SK-N-SH treated with all-trans-retinoic acid at 6 μM for 48 hours (cell line): ENCODE measurements at regions not wholly inside any gene's neighbourhood (a gene's known extent, or its start where the extent isn't known, plus 50 kb on each side); places are given as distances from the start of the nearest gene placed in this dataset.

Experiments used
- ATAC-seq: fragments of 200-7000 bp; cut with Tn5 transposase; 3 replicates; pipeline ENCODE4 v1.9.1; 2020; ENCODE audit warnings: mild to moderate bottlenecking, moderate library complexity
- ARNTL ChIP-seq: fragments of 450-650 bp; formaldehyde crosslinking; IDR thresholded peaks from 2 replicates; pipeline ENCODE4 v1.5.0; 2020; ENCODE audit warnings: low read depth, mild to moderate bottlenecking, moderate library complexity, borderline replicate concordance
- BACH2 ChIP-seq: fragments of 250-450 bp; sonication (Bioruptor Pico); IDR thresholded peaks from 2 replicates; pipeline ENCODE4 v1.9.0; 2021; ENCODE audit warnings: mild to moderate bottlenecking, borderline replicate concordance
- CSDC2 ChIP-seq: fragments of 250-450 bp; sonication (Bioruptor Pico); IDR thresholded peaks from 2 replicates; pipeline ENCODE4 v1.5.0; 2020; ENCODE audit warnings: mild to moderate bottlenecking, moderate library complexity
- CSRNP3 ChIP-seq: fragments of 250-450 bp; sonication (Bioruptor Pico); IDR thresholded peaks from 2 replicates; pipeline ENCODE4 v1.5.1; 2021; ENCODE audit warnings: mild to moderate bottlenecking, moderate library complexity
- ESRRG ChIP-seq: fragments of 250-450 bp; sonication (Bioruptor Pico); IDR thresholded peaks from 2 replicates; pipeline ENCODE4 v1.6.1; 2021; ENCODE audit warnings: mild to moderate bottlenecking
- GLIS3 ChIP-seq: fragments of 250-450 bp; sonication (Bioruptor Pico); IDR thresholded peaks from 2 replicates; pipeline ENCODE4 v1.5.0; 2020; ENCODE audit warnings: mild to moderate bottlenecking, moderate library complexity
- OSR1 ChIP-seq: fragments of 250-450 bp; sonication (Bioruptor Pico); IDR thresholded peaks from 2 replicates; pipeline ENCODE4 v1.8.0; 2022; ENCODE audit warnings: moderate library complexity, mild to moderate bottlenecking, inconsistent platforms
- PATZ1 ChIP-seq: fragments of 250-450 bp; sonication (Bioruptor Pico); IDR thresholded peaks from 2 replicates; pipeline ENCODE4 v1.8.0; 2020; ENCODE audit warnings: mild to moderate bottlenecking, moderate library complexity, borderline replicate concordance
- POU6F1 ChIP-seq: fragments of 250-450 bp; sonication (Bioruptor Pico); IDR thresholded peaks from 2 replicates; pipeline ENCODE4 v1.8.0; 2021; ENCODE audit warnings: low read depth, mild to moderate bottlenecking, moderate library complexity, borderline replicate concordance
- PPARA ChIP-seq: fragments of 250-450 bp; sonication (Bioruptor Pico); IDR thresholded peaks from 2 replicates; pipeline ENCODE4 v1.5.0; 2020; ENCODE audit warnings: mild to moderate bottlenecking, borderline replicate concordance
- RARB ChIP-seq: fragments of 250-450 bp; sonication (Bioruptor Pico); IDR thresholded peaks from 2 replicates; pipeline ENCODE4 v1.8.0; 2021; ENCODE audit warnings: mild to moderate bottlenecking, moderate library complexity
- SNAI2 ChIP-seq: fragments of 250-450 bp; sonication (Bioruptor Pico); IDR thresholded peaks from 2 replicates; pipeline ENCODE4 v1.5.0; 2020; ENCODE audit warnings: mild to moderate bottlenecking, moderate library complexity
- TCF4 ChIP-seq: fragments of 250-450 bp; sonication (Bioruptor Pico); IDR thresholded peaks from 2 replicates; pipeline ENCODE4 v1.8.0; 2021; ENCODE audit warnings: mild to moderate bottlenecking, moderate library complexity, borderline replicate concordance
- TOX ChIP-seq: fragments of 250-450 bp; sonication (Bioruptor Pico); IDR thresholded peaks from 2 replicates; pipeline ENCODE4 v1.8.0; 2021; ENCODE audit warnings: mild to moderate bottlenecking, moderate library complexity, borderline replicate concordance
- ZC3H10 ChIP-seq: fragments of 250-450 bp; sonication (Bioruptor Pico); IDR thresholded peaks from 2 replicates; pipeline ENCODE4 v1.5.1; 2021; ENCODE audit warnings: mild to moderate bottlenecking, moderate library complexity
- ZFP3 ChIP-seq: fragments of 250-450 bp; sonication (Bioruptor Pico); IDR thresholded peaks from 2 replicates; pipeline ENCODE4 v1.5.0; 2020; ENCODE audit warnings: mild to moderate bottlenecking, moderate library complexity
- ZFP30 ChIP-seq: fragments of 450-650 bp; formaldehyde crosslinking; IDR thresholded peaks from 2 replicates; pipeline ENCODE4 v1.5.0; 2022; ENCODE audit warnings: mild to moderate bottlenecking, moderate library complexity
- ZNF565 ChIP-seq: fragments of 450-650 bp; formaldehyde crosslinking; conservative IDR thresholded peaks from 2 replicates; pipeline ENCODE4 v1.5.0; 2020; ENCODE audit warnings: low read depth, mild to moderate bottlenecking, moderate library complexity
- ZNF70 ChIP-seq: fragments of 450-650 bp; formaldehyde crosslinking; IDR thresholded peaks from 2 replicates; pipeline ENCODE4 v1.5.0; 2020; ENCODE audit warnings: mild to moderate bottlenecking, moderate library complexity
- ZNF8 ChIP-seq: fragments of 450-650 bp; formaldehyde crosslinking; IDR thresholded peaks from 2 replicates; pipeline ENCODE4 v1.5.0; 2020; ENCODE audit warnings: mild to moderate bottlenecking, moderate library complexity
- TF ChIP-seq, protein P1 (sequence below): fragments of 250-450 bp; sonication (Bioruptor Pico); IDR thresholded peaks from 2 replicates; pipeline ENCODE4 v1.5.1; 2020; ENCODE audit warnings: low read depth, mild to moderate bottlenecking, moderate library complexity

DNA sequence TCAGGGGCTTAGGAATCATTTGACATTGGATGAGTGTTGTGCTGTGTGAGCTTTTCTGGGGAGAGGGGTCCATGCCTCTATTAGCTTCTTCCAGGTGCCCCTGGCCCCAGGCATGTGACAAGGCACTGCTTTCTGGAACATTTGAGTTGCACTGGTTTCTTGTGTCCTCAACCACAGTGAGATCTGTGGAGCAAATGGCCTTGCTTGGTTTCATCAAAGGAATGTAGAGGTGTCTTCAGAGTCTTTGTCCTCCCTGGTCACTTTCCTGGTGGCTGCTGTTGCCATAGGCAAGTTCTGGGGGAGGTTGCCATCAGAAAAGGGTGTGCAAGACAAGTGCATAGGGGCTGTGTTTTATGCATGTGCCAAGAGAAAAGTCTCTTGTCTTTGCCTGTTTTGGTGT, 157.5 kb downstream of the MACROH2A1 start:
- TF ChIP-seq PPARA (CRISPR knock-in tag) (no peak), CSRNP3 (CRISPR knock-in tag) (no peak), BACH2 (CRISPR knock-in tag) (no peak), POU6F1 (CRISPR knock-in tag) (no peak), ZFP3 (no peak), CSDC2 (CRISPR knock-in tag) (no peak), ZNF70 (CRISPR knock-in tag) (no peak)
- TF ChIP-seq, all 23 proteins: peak for 0
- no peak for ATAC-seq

GRCh38 chr5:135240781-135241360, 158.2 kb downstream of the MACROH2A1 start:
- no peak for ATAC-seq
- TF ChIP-seq ZC3H10 (no peak), PATZ1 (CRISPR knock-in tag) (no peak), SNAI2 (CRISPR knock-in tag) (no peak), ARNTL (CRISPR knock-in tag) (no peak), TCF4 (no peak), ESRRG (no peak), POU6F1 (CRISPR knock-in tag) (no peak), ZNF70 (CRISPR knock-in tag) (no peak), ZNF565 (CRISPR knock-in tag) (no peak), RARB (no peak), OSR1 (no peak), ZFP30 (CRISPR knock-in tag) (no peak), ZNF8 (CRISPR knock-in tag) (no peak), PPARA (CRISPR knock-in tag) (no peak), TOX (CRISPR knock-in tag) (no peak), CSDC2 (CRISPR knock-in tag) (no peak), GLIS3 (CRISPR knock-in tag) (no peak)
- TF ChIP-seq, protein P1, sequence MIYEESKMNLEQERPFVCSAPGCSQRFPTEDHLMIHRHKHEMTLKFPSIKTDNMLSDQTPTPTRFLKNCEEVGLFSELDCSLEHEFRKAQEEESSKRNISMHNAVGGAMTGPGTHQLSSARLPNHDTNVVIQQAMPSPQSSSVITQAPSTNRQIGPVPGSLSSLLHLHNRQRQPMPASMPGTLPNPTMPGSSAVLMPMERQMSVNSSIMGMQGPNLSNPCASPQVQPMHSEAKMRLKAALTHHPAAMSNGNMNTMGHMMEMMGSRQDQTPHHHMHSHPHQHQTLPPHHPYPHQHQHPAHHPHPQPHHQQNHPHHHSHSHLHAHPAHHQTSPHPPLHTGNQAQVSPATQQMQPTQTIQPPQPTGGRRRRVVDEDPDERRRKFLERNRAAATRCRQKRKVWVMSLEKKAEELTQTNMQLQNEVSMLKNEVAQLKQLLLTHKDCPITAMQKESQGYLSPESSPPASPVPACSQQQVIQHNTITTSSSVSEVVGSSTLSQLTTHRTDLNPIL (CRISPR knock-in tag): no peak

GRCh38 chr5:135240283-135240633, 158.8 kb downstream of the MACROH2A1 start:
- TF ChIP-seq ZNF70 (CRISPR knock-in tag): no peak
- no peak for ATAC-seq
